Activated CD8-positive, alpha-beta memory T cell treated with anti-CD3 and anti-CD28 coated beads, Interleukin-2, amount 10 ng/mL, durations not matched to agents 7 days and 5 days (primary cell): ENCODE measurements at regions not wholly inside any gene's neighbourhood (a gene's known extent, or its start where the extent isn't known, plus 50 kb on each side); places are given as distances from the start of the nearest gene placed in this dataset.
"Not testable (repeated sequence)": the region's sequence is repeated elsewhere in the genome, so short reads cannot be mapped to it uniquely, and the experiment has no call there.

ENCODE experiments used
- ATAC-seq: fragments of 150-1000 bp; cut with Tn5 transposase; one replicate; pipeline ENCODE4 v1.10.0; 2021; ENCODE audit warnings: moderate library complexity
- CTCF ChIA-PET: fragments of 350-600 bp; sonication (Branson Sonifier 250); formaldehyde crosslinking; loops from one replicate; lab custom pipeline; 2021; ENCODE audit warnings: antibody characterized with exemption; lab: Charles Lee
- DNase-seq: peaks from one replicate; pipeline ENCODE4 v3.0.0-alpha.2; 2020
- H3K27ac Mint-ChIP-seq: one replicate; pipeline ENCODE4 v1.8.0; 2021; ENCODE audit warnings: mild to moderate bottlenecking, mixed read lengths
- H3K27me3 Mint-ChIP-seq: one replicate; pipeline ENCODE4 v1.8.0; 2021; ENCODE audit warnings: mixed read lengths
- H3K36me3 Mint-ChIP-seq: one replicate; pipeline ENCODE4 v1.8.0; 2021; ENCODE audit warnings: mild to moderate bottlenecking, mixed read lengths
- H3K4me1 Mint-ChIP-seq: one replicate; pipeline ENCODE4 v1.8.0; 2021; ENCODE audit warnings: mixed read lengths
- H3K4me3 Mint-ChIP-seq: one replicate; pipeline ENCODE4 v1.8.0; 2021; ENCODE audit warnings: mild to moderate bottlenecking, moderate library complexity, mixed read lengths
- H3K9me3 Mint-ChIP-seq: one replicate; pipeline ENCODE4 v1.8.0; 2022; ENCODE audit warnings: low read depth, mixed read lengths

DNA sequence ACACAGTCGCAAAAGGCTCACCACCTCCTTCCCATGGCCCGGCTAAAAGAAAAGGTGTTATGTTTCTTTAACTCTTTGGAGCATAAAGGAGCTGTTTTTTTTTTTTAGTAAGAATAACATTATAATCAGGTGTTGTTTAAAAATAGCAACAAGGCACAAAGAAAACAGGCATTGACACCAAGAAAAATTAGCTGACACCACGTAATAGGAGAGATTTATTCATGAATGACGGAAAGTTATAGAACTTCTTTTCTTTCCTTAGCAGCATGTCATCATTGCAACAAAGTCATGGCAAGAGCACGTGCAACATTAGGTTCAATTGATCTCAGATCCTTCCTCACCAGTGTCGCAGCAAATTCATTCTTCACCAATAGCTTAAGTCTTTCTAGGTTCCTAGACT, 302.9 kb upstream of the ZFP42 start:
- DNase-seq = no peak
- no peaks in the 10 kb centered on the region for H3K36me3 Mint-ChIP-seq
- ATAC-seq = no peak
- CTCF ChIA-PET = no interaction called here
- H3K9me3 Mint-ChIP-seq = peaks cover 4% of the 10 kb centered on the region
- no peaks in the 10 kb centered on the region for H3K27me3 Mint-ChIP-seq
- H3K4me3 Mint-ChIP-seq = no peak overlapping the region
- H3K4me1 Mint-ChIP-seq = no peaks in the 10 kb centered on the region
- H3K27ac Mint-ChIP-seq = no peak overlapping the region

GRCh38 chr4:187695531-187695930, 300.0 kb upstream of the ZFP42 start:
- H3K27ac Mint-ChIP-seq, H3K4me3 Mint-ChIP-seq, CTCF ChIA-PET, H3K4me1 Mint-ChIP-seq, H3K9me3 Mint-ChIP-seq, H3K36me3 Mint-ChIP-seq, H3K27me3 Mint-ChIP-seq, ATAC-seq, DNase-seq: not testable (repeated sequence)

DNA sequence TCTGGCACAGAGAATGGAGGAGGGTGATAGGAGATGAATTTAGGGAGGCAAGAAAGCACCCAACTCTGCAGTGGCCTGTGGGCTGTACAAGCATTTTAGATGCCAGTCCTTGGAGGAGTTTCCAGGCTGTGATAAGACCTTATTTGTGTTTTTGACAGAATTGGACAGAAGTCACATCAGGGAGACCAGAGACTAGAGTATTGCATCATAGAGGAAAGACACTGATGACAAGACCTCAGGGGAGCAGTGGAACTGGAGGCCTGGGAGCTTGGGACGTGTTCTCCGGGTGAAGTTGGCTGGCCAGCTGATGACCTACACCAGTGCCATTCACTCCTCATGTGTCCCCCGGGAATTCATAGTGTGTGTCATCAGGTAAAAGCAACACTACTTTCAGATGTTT, 284.0 kb upstream of the ZFP42 start:
- ATAC-seq (no peak), DNase-seq (no peak)
- no peaks in the 10 kb centered on the region for H3K36me3 Mint-ChIP-seq
- CTCF ChIA-PET = no interaction called here
- no peak overlapping the region for H3K27ac Mint-ChIP-seq
- H3K4me3 Mint-ChIP-seq = no peak overlapping the region
- no peaks in the 10 kb centered on the region for H3K4me1 Mint-ChIP-seq
- H3K9me3 Mint-ChIP-seq = peaks cover 13% of the 10 kb centered on the region
- no peaks in the 10 kb centered on the region for H3K27me3 Mint-ChIP-seq

DNA sequence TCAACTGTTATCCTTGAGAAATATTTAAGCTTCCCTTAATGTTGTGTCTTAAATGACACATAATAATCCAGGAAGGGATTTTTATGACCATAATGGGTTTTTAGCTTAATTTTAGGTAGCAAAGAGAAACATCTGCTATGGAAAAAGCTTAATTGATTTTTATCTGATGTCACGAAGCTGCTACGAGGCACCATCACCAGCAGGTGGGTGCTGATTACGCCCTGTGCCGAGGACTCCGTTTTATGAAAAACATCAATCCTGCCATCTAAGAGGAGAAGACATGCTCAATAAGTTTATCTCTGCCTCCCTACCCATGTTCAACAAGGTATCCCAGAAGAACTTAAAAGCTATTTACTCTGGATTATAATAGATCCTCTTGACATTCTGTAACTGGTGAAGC, 280.6 kb upstream of the ZFP42 start:
- peaks cover 11% of the 10 kb centered on the region for H3K9me3 Mint-ChIP-seq
- no peaks in the 10 kb centered on the region for H3K36me3 Mint-ChIP-seq
- no peak overlapping the region for H3K27ac Mint-ChIP-seq
- CTCF ChIA-PET = no interaction called here
- H3K4me3 Mint-ChIP-seq = no peak overlapping the region
- H3K4me1 Mint-ChIP-seq = no peaks in the 10 kb centered on the region
- DNase-seq (no peak), ATAC-seq (no peak)
- H3K27me3 Mint-ChIP-seq = no peaks in the 10 kb centered on the region

DNA sequence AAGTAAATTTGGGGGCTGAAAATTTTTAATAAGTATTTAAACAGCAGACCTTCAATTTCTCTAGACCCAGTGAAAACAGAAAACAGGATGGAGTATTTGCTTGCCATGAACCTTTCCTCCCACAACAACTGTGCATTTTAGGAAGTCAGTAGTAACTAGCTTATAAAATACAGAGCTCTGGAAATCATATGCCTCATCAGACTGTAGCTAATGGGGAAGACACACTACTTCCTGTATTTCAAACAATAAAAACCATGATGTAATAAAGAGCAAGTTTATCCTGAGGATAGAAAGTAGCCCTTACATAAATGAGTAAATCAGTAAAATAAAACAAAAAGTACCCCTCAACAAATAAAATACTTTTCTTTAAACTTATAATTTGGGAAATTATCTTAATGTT, 280.1 kb upstream of the ZFP42 start:
- H3K36me3 Mint-ChIP-seq = no peaks in the 10 kb centered on the region
- CTCF ChIA-PET = no interaction called here

GRCh38 chr4:187724456-187724855, 271.1 kb upstream of the ZFP42 start:
- no peaks in the 10 kb centered on the region for H3K36me3 Mint-ChIP-seq

More for the DNA sequence above, 280.1 kb upstream of the ZFP42 start:
- H3K9me3 Mint-ChIP-seq = peaks cover 11% of the 10 kb centered on the region
- no peak overlapping the region for H3K4me3 Mint-ChIP-seq
- H3K27ac Mint-ChIP-seq = no peak overlapping the region
- ATAC-seq (no peak), DNase-seq (no peak)
- H3K4me1 Mint-ChIP-seq = no peaks in the 10 kb centered on the region
- H3K27me3 Mint-ChIP-seq = no peaks in the 10 kb centered on the region

DNA sequence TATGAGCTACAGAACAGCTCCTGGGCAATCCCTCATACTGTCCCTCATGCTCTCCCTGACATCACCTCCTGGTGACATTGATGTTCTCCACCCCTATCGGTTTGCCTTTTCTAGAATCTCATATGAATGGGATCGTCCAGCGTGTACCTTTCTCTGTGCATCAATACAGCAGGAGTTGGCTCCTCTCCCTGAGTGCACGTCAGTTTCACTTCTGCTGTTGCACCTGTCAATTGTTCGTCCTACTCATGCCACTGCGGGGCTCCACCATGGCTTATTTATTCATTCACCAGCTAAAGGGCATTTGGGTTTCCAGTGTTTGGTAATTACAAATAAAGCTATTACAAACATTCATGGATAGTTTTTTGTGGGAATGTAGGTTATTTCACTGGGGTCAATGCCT, 269.1 kb upstream of the ZFP42 start:
- ATAC-seq = no peak
- CTCF ChIA-PET = no interaction called here

More at GRCh38 chr4:187724456-187724855, 271.1 kb upstream of the ZFP42 start:
- Mint-ChIP-seq H3K27me3 (no peaks in the 10 kb centered on the region), H3K4me3 (no peak overlapping the region), H3K4me1 (no peaks in the 10 kb centered on the region), H3K27ac (no peak overlapping the region), H3K9me3 (peaks cover 6% of the 10 kb centered on the region)
- no peak for DNase-seq
- CTCF ChIA-PET = no interaction called here
- no peak for ATAC-seq

DNA sequence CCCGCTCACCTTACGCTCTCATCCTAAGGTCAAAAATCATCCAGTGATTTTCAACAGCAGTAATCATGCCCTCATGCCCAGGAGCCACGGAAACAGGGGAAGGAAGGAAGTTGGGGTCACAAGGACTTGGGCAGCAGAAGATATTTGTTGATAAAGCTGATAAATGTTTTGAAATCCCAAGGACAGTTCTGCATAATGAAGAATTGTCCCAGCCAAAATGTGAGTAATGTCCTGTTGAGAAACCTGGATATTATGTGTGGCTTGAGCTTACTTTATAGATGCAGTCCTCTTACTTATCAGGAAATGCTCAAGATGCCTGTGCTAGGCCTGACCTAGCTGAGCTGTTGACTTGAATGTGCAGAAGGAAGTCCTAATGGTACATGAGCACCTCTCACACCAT, 263.0 kb upstream of the ZFP42 start:
- peaks cover 2% of the 10 kb centered on the region for H3K9me3 Mint-ChIP-seq
- no peak overlapping the region for H3K4me3 Mint-ChIP-seq
- no peak overlapping the region for H3K27ac Mint-ChIP-seq
- H3K36me3 Mint-ChIP-seq = no peaks in the 10 kb centered on the region
- H3K4me1 Mint-ChIP-seq = no peaks in the 10 kb centered on the region
- CTCF ChIA-PET = no interaction called here
- DNase-seq (no peak), ATAC-seq (no peak)
- H3K27me3 Mint-ChIP-seq = no peaks in the 10 kb centered on the region

More for the DNA sequence above, 269.1 kb upstream of the ZFP42 start:
- Mint-ChIP-seq H3K27me3 (no peaks in the 10 kb centered on the region), H3K4me3 (no peak overlapping the region), H3K9me3 (peaks cover 6% of the 10 kb centered on the region), H3K27ac (no peak overlapping the region), H3K4me1 (no peaks in the 10 kb centered on the region), H3K36me3 (no peaks in the 10 kb centered on the region)
- DNase-seq = no peak

- Mint-ChIP-seq H3K36me3 (no peaks in the 10 kb centered on the region), H3K9me3 (peaks cover 22% of the 10 kb centered on the region), H3K4me1 (no peaks in the 10 kb centered on the region), H3K4me3 (no peak overlapping the region), H3K27ac (no peak overlapping the region), H3K27me3 (no peaks in the 10 kb centered on the region)
- DNase-seq = no peak
- ATAC-seq = no peak
- CTCF ChIA-PET = no interaction called here
These were observed 255.8 kb upstream of the ZFP42 start for GRCh38 chr4:187739771-187740170.

- Mint-ChIP-seq H3K36me3 (no peaks in the 10 kb centered on the region), H3K9me3 (peaks cover 29% of the 10 kb centered on the region), H3K27ac (no peak overlapping the region), H3K27me3 (no peaks in the 10 kb centered on the region), H3K4me1 (no peaks in the 10 kb centered on the region), H3K4me3 (no peak overlapping the region)
- ATAC-seq = no peak
- CTCF ChIA-PET = no interaction called here
- DNase-seq = no peak
These were observed 250.7 kb upstream of the ZFP42 start for GRCh38 chr4:187744911-187745310.

- H3K4me1 Mint-ChIP-seq, H3K27me3 Mint-ChIP-seq, H3K36me3 Mint-ChIP-seq, CTCF ChIA-PET, H3K4me3 Mint-ChIP-seq, H3K27ac Mint-ChIP-seq, ATAC-seq, DNase-seq: not testable (repeated sequence)
- H3K9me3 Mint-ChIP-seq = peaks cover 15% of the 10 kb centered on the region
These were observed 244.9 kb upstream of the ZFP42 start for GRCh38 chr4:187750652-187751051.

GRCh38 chr4:187767158-187767557, 228.4 kb upstream of the ZFP42 start:
- CTCF ChIA-PET = no interaction called here
- H3K36me3 Mint-ChIP-seq = no peaks in the 10 kb centered on the region
- peaks cover 15% of the 10 kb centered on the region for H3K9me3 Mint-ChIP-seq
- no peak for DNase-seq
- no peak for ATAC-seq
- H3K27me3 Mint-ChIP-seq = no peaks in the 10 kb centered on the region
- no peaks in the 10 kb centered on the region for H3K4me1 Mint-ChIP-seq
- no peak overlapping the region for H3K4me3 Mint-ChIP-seq
- no peak overlapping the region for H3K27ac Mint-ChIP-seq

DNA sequence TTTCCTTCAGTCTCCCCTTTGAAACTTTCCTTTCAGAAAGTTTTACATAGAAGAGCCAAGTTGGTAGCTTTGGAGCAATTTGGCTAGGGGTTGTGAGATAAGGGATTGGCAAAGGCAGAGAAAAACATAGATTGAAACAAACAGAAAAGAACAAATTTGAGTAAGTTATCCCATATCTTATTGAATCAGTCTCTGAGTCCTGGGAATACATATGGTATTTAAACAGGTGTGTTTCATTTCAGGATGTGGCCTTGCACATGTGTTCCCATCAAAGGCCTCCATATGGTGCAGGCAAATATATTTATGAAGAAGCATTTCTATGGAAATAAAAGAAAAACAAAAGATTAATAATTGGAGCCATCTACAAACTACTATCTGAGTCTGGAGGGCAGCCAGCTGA, 227.9 kb upstream of the ZFP42 start:
- Mint-ChIP-seq H3K36me3 (no peaks in the 10 kb centered on the region), H3K4me1 (no peaks in the 10 kb centered on the region), H3K4me3 (no peak overlapping the region), H3K27me3 (no peaks in the 10 kb centered on the region), H3K9me3 (peaks cover 13% of the 10 kb centered on the region), H3K27ac (no peak overlapping the region)
- ATAC-seq (no peak), DNase-seq (no peak)
- CTCF ChIA-PET = no interaction called here

GRCh38 chr4:187770345-187770744, 225.2 kb upstream of the ZFP42 start:
- CTCF ChIA-PET = no interaction called here
- DNase-seq (no peak), ATAC-seq (no peak)
- Mint-ChIP-seq H3K4me3 (no peak overlapping the region), H3K4me1 (no peaks in the 10 kb centered on the region), H3K36me3 (no peaks in the 10 kb centered on the region), H3K27me3 (no peaks in the 10 kb centered on the region), H3K27ac (no peak overlapping the region), H3K9me3 (peaks cover 11% of the 10 kb centered on the region)

- Mint-ChIP-seq H3K27me3 (no peaks in the 10 kb centered on the region), H3K27ac (no peak overlapping the region), H3K4me3 (no peak overlapping the region), H3K4me1 (no peaks in the 10 kb centered on the region), H3K9me3 (peaks cover 4% of the 10 kb centered on the region), H3K36me3 (no peaks in the 10 kb centered on the region)
- CTCF ChIA-PET = no interaction called here
- ATAC-seq (no peak), DNase-seq (no peak)
These were observed 217.6 kb upstream of the ZFP42 start for GRCh38 chr4:187777954-187778353.
